B cell (primary cell): ENCODE measurements at regions not wholly inside any gene's neighbourhood (a gene's known extent, or its start where the extent isn't known, plus 50 kb on each side); places are given as distances from the start of the nearest gene placed in this dataset.

Experiments
- ATAC-seq: fragments of 200-7000 bp; cut with Tn5 transposase; one replicate; pipeline ENCODE4 v1.10.0; 2021; ENCODE audit warnings: low read depth, mild to moderate bottlenecking, moderate number of reproducible peaks, moderate library complexity
- CTCF ChIA-PET: fragments of 350-600 bp; sonication (Branson Sonifier 250); formaldehyde crosslinking; loops from one replicate; lab custom pipeline; 2021; ENCODE audit warnings: antibody characterized with exemption, inconsistent platforms; lab: Charles Lee
- POLR2A ChIA-PET: fragments of 350-600 bp; sonication (Branson Sonifier 250); formaldehyde crosslinking; loops from one replicate; lab custom pipeline; 2021; ENCODE audit warnings: antibody characterized with exemption; lab: Charles Lee
- DNase-seq: peaks from one replicate; pipeline ENCODE4 v3.0.0; 2013
- H2AFZ ChIP-seq: 2 replicates; pipeline ENCODE4 v1.6.1; 2012; ENCODE audit warnings: mild to moderate bottlenecking, low read depth, low read length; ENCODE audit not compliant: insufficient read depth, poor library complexity, severe bottlenecking
- H3K27ac ChIP-seq, 2 donors: 1 replicate in 1 of 2; 2 replicates in 1 of 2; pipeline ENCODE4 v1.5.1; 2012 to 2013; ENCODE audit warnings: low read length in 2 of 2, mild to moderate bottlenecking in 2 of 2, moderate library complexity in 1 of 2
- H3K27me3 ChIP-seq, 4 experiments: fragments of 200-600 bp in 1 of 4; sonication (generic) in 1 of 4; replicated peaks in 1 of 4; 1 replicate in 2 of 4; 2 replicates in 2 of 4; pipeline versions ENCODE4 v1.6.1 to v1.7.0; 2013 to 2016; ENCODE audit warnings: low read length in 3 of 4, mild to moderate bottlenecking in 2 of 4, mixed read lengths in 1 of 4, moderate library complexity in 1 of 4; ENCODE audit not compliant: insufficient read depth in 4 of 4, control insufficient read depth in 3 of 4; ENCODE audit errors: control extremely low read depth in 1 of 4
- H3K36me3 ChIP-seq, 2 experiments: replicated peaks in 1 of 2; 1 replicate in 1 of 2; 2 replicates in 1 of 2; pipeline versions ENCODE4 v1.6.1 to v1.7.1; 2013; ENCODE audit warnings: low read length in 1 of 2; ENCODE audit not compliant: insufficient read depth in 2 of 2, control insufficient read depth in 1 of 2; ENCODE audit errors: control extremely low read depth in 1 of 2, extremely low read depth in 1 of 2
- H3K4me1 ChIP-seq, 2 donors: fragments of 200-600 bp in 1 of 2; sonication (generic) in 1 of 2; 1 replicate in 1 of 2; 2 replicates in 1 of 2; pipeline versions ENCODE4 v1.5.1 to v1.6.1; 2013 to 2017; ENCODE audit warnings: low read length in 2 of 2; ENCODE audit not compliant: control insufficient read depth in 2 of 2, insufficient read depth in 2 of 2
- H3K4me2 ChIP-seq: replicated peaks from 2 replicates; pipeline ENCODE3; 2012; ENCODE audit warnings: mild to moderate bottlenecking, low read depth, low read length; ENCODE audit not compliant: poor library complexity, severe bottlenecking
- H3K4me3 ChIP-seq, 5 experiments: fragments of 200-600 bp in 1 of 5; sonication (generic) in 1 of 5; 1 replicate in 3 of 5; 2 replicates in 2 of 5; pipeline versions ENCODE4 v1.5.1 to v1.7.0; 2011 to 2016; ENCODE audit warnings: low read length in 4 of 5, mild to moderate bottlenecking in 4 of 5, low read depth in 2 of 5, control low read depth in 1 of 5, moderate library complexity in 1 of 5; ENCODE audit not compliant: insufficient read depth in 1 of 5; ENCODE audit errors: control extremely low read depth in 1 of 5, extremely low read depth in 1 of 5
- H3K79me2 ChIP-seq: fragments of 200-600 bp; sonication (generic); one replicate; pipeline ENCODE4 v1.6.0; 2016; ENCODE audit warnings: low read length; ENCODE audit not compliant: control insufficient read depth, insufficient read depth
- H3K9ac ChIP-seq: fragments of 200-600 bp; sonication (generic); 2 replicates; pipeline ENCODE4 v1.6.1; 2017; ENCODE audit warnings: mild to moderate bottlenecking, low read length, moderate library complexity
- H3K9me3 ChIP-seq, 3 donors: one replicate each; pipeline versions ENCODE4 v1.6.1 to v1.7.1; 2013; ENCODE audit warnings: low read length in 2 of 3; ENCODE audit not compliant: control insufficient read depth in 2 of 3, insufficient read depth in 1 of 3; ENCODE audit errors: control extremely low read depth in 1 of 3
- H4K20me1 ChIP-seq: 2 replicates; pipeline ENCODE4 v1.6.0; 2012; ENCODE audit warnings: mild to moderate bottlenecking, low read length; ENCODE audit not compliant: insufficient read depth, control insufficient read depth, poor library complexity, severe bottlenecking
- H3K27ac Mint-ChIP-seq: one replicate; pipeline ENCODE4 v1.8.0; 2021; ENCODE audit warnings: mixed read lengths
- H3K27me3 Mint-ChIP-seq: one replicate; pipeline ENCODE4 v1.8.0; 2021; ENCODE audit warnings: mixed read lengths
- H3K4me1 Mint-ChIP-seq: one replicate; pipeline ENCODE4 v1.8.0; 2021; ENCODE audit warnings: mixed read lengths
- H3K4me3 Mint-ChIP-seq: one replicate; pipeline ENCODE4 v1.8.0; 2021; ENCODE audit warnings: mixed read lengths
- H3K9me3 Mint-ChIP-seq: one replicate; pipeline ENCODE4 v1.8.0; 2022; ENCODE audit warnings: mixed read lengths; ENCODE audit not compliant: insufficient read depth
- EZH2 ChIP-seq: IDR thresholded peaks from 2 replicates; pipeline ENCODE4 v1.6.1; 2012; ENCODE audit warnings: borderline replicate concordance, low read depth, mild to moderate bottlenecking, moderate library complexity, low read length; ENCODE audit not compliant: insufficient read depth, poor library complexity, severe bottlenecking
- WGBS: methylation state at CpG from one replicate; pipeline ENCODE4 v1.1.5; 2013; ENCODE audit warnings: missing lambda C conversion rate; ENCODE audit not compliant: insufficient coverage; 5-methylcytosine and 5-hydroxymethylcytosine counted together
- intact Hi-C: fragments of 100-400 bp; cut with micrococcal nuclease; formaldehyde crosslinking; loops from one replicate; pipeline ENCODE4 v1.10.0; 2022
- TF ChIP-seq, protein P1 (sequence below): fragments of 200-600 bp; IDR thresholded peaks from one replicate; pipeline ENCODE4 v1.8.0; 2022; ENCODE audit warnings: antibody characterized with exemption, mild to moderate bottlenecking

DNA sequence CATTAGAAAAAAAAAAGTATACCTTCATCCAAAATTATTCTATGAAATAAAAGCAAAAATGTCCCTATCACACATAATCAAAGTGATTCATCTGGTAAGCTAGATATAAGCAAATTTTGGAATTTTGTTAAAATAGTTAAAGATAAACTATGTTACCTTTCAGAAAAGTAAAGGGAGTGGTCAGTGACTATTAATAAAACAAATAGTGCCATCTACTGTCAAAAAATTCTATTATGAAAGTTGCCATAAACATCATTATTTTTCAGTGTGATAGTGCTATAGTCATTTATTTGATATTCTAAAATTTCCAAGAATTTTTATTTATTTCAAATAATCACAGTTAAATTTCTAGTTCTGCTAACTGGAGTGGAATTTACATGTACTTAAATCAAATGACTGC, 803.7 kb downstream of the KCNT2 start:
- no peaks in the 10 kb centered on the region for H3K4me1 Mint-ChIP-seq
- DNase-seq (no peak), ATAC-seq (no peak)
- H3K9me3 ChIP-seq = no peaks in the 10 kb centered on the region
- H3K27me3 ChIP-seq = no peaks in the 10 kb centered on the region
- CTCF ChIA-PET = no interaction called here
- no peak overlapping the region for H3K27ac ChIP-seq
- no peaks in the 10 kb centered on the region for H3K36me3 ChIP-seq
- intact Hi-C loops = no loop called here
- no peak overlapping the region for H3K4me3 Mint-ChIP-seq
- peaks cover 2% of the 10 kb centered on the region for H3K9me3 Mint-ChIP-seq
- H3K27ac Mint-ChIP-seq = no peak overlapping the region
- no peak for TF ChIP-seq EZH2
- TF ChIP-seq, protein P1, sequence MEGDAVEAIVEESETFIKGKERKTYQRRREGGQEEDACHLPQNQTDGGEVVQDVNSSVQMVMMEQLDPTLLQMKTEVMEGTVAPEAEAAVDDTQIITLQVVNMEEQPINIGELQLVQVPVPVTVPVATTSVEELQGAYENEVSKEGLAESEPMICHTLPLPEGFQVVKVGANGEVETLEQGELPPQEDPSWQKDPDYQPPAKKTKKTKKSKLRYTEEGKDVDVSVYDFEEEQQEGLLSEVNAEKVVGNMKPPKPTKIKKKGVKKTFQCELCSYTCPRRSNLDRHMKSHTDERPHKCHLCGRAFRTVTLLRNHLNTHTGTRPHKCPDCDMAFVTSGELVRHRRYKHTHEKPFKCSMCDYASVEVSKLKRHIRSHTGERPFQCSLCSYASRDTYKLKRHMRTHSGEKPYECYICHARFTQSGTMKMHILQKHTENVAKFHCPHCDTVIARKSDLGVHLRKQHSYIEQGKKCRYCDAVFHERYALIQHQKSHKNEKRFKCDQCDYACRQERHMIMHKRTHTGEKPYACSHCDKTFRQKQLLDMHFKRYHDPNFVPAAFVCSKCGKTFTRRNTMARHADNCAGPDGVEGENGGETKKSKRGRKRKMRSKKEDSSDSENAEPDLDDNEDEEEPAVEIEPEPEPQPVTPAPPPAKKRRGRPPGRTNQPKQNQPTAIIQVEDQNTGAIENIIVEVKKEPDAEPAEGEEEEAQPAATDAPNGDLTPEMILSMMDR = no peak
- no peak overlapping the region for H3K9ac ChIP-seq
- H2AFZ ChIP-seq = no peak overlapping the region
- H3K4me3 ChIP-seq = no peak overlapping the region
- no peaks in the 10 kb centered on the region for H3K4me1 ChIP-seq
- no peaks in the 10 kb centered on the region for H4K20me1 ChIP-seq
- H3K4me2 ChIP-seq = no peak overlapping the region
- H3K79me2 ChIP-seq = no peaks in the 10 kb centered on the region
- POLR2A ChIA-PET = no interaction called here
- H3K27me3 Mint-ChIP-seq = no peaks in the 10 kb centered on the region

DNA sequence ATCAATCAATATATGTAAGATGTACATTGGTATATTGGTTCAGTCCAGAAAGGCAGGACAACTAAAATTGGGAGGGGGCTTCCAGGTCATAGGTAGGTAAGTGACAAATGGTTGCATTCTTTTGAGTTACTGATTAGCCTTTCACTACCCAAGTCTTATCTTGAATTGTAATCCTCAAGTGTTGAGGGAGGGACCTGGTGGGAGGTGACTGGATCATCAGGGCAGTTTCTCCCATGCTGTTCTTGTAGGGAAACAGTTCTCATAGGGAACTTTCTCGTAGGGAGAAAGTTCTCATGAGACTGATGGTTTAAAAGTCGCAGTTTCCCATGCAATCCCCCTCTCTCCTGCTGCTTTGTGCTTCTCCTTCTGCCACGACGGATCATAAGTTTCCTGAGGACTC, 809.2 kb downstream of the KCNT2 start:
- Mint-ChIP-seq H3K27ac (no peak overlapping the region), H3K4me3 (no peak overlapping the region), H3K4me1 (no peaks in the 10 kb centered on the region), H3K27me3 (no peaks in the 10 kb centered on the region), H3K9me3 (no peaks in the 10 kb centered on the region)
- Histone ChIP-seq H3K9me3 (no peaks in the 10 kb centered on the region), H3K36me3 (no peaks in the 10 kb centered on the region), H3K4me3 (no peak overlapping the region), H3K27me3 (no peaks in the 10 kb centered on the region), H3K4me2 (no peak overlapping the region), H3K9ac (no peak overlapping the region), H4K20me1 (no peaks in the 10 kb centered on the region), H3K4me1 (no peaks in the 10 kb centered on the region), H3K79me2 (no peaks in the 10 kb centered on the region), H3K27ac (no peak overlapping the region), H2AFZ (no peak overlapping the region)
- intact Hi-C loops = no loop called here
- no peak for DNase-seq
- no peak for ATAC-seq
- TF ChIP-seq EZH2 = no peak
- TF ChIP-seq, protein P1 = no peak
- 85% methylated on average over 4 of the region's 4 CpGs for WGBS
- POLR2A ChIA-PET = no interaction called here
- CTCF ChIA-PET = no interaction called here
